Left ventricle myocardium inferior (tissue), 1 donor: ENCODE measurements at regions not wholly inside any gene's neighbourhood (a gene's known extent, or its start where the extent isn't known, plus 50 kb on each side); places are given as distances from the start of the nearest gene placed in this dataset.

Experiments used
- DNase-seq: peaks from one replicate; pipeline ENCODE4 v3.0.0-alpha.2; 2020
- H3K27ac ChIP-seq: fragments of 200-600 bp; replicated peaks from 2 replicates; pipeline ENCODE4 v1.8.0; 2021
- H3K27me3 ChIP-seq: fragments of 200-600 bp; 2 replicates; pipeline ENCODE4 v1.8.0; 2021; ENCODE audit warnings: low read depth
- H3K36me3 ChIP-seq: fragments of 200-600 bp; 2 replicates; pipeline ENCODE4 v1.8.0; 2021
- H3K4me1 ChIP-seq: fragments of 200-600 bp; 2 replicates; pipeline ENCODE4 v1.8.0; 2021
- H3K4me3 ChIP-seq: fragments of 200-600 bp; 2 replicates; pipeline ENCODE4 v1.8.0; 2021; ENCODE audit warnings: mild to moderate bottlenecking, moderate library complexity
- H3K9me3 ChIP-seq: fragments of 200-600 bp; replicated peaks from 2 replicates; pipeline ENCODE4 v1.8.0; 2021
- intact Hi-C: fragments of 100-400 bp; cut with micrococcal nuclease; formaldehyde crosslinking; loops from one replicate; pipeline ENCODE4 v1.11.0; 2022
- TF ChIP-seq, protein P1 (sequence below): fragments of 200-600 bp; IDR thresholded peaks from 2 replicates; pipeline ENCODE4 v1.8.0; 2021; ENCODE audit warnings: antibody characterized with exemption, mild to moderate bottlenecking, borderline replicate concordance
- donor health status: DM: no; HTN: yes; CAD: no; lungs with severe emphysema.

DNA sequence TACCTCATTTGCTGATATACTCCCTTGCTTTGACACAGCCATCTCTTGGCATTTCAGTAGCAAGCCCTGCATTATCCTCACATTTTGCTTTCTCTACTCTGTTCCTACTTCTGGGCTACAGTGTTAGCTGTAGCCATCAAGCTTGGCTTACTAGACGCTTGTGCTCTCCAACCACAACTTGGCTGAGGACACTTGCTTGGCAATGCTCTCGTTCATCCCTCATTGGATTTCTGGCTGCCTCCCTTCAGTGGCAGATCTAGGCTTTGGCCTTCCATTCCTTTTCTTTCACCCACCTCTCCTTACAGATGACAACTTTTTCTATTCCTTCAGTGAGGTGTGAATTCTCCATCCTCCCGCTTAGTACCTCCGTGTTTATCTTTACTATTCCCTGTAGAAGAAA is 428.7 kb upstream of the LRRC7 start:
- H3K4me1 ChIP-seq: no peaks in the 10 kb centered on the region
- H3K27me3 ChIP-seq: no peaks in the 10 kb centered on the region
- H3K36me3 ChIP-seq: no peaks in the 10 kb centered on the region
- H3K4me3 ChIP-seq: no peak overlapping the region
- peaks cover 22% of the 10 kb centered on the region for H3K9me3 ChIP-seq
- TF ChIP-seq, protein P1, sequence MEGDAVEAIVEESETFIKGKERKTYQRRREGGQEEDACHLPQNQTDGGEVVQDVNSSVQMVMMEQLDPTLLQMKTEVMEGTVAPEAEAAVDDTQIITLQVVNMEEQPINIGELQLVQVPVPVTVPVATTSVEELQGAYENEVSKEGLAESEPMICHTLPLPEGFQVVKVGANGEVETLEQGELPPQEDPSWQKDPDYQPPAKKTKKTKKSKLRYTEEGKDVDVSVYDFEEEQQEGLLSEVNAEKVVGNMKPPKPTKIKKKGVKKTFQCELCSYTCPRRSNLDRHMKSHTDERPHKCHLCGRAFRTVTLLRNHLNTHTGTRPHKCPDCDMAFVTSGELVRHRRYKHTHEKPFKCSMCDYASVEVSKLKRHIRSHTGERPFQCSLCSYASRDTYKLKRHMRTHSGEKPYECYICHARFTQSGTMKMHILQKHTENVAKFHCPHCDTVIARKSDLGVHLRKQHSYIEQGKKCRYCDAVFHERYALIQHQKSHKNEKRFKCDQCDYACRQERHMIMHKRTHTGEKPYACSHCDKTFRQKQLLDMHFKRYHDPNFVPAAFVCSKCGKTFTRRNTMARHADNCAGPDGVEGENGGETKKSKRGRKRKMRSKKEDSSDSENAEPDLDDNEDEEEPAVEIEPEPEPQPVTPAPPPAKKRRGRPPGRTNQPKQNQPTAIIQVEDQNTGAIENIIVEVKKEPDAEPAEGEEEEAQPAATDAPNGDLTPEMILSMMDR: no peak
- H3K27ac ChIP-seq: no peak overlapping the region
- DNase-seq: no peak
- intact Hi-C loops: no loop called here

DNA sequence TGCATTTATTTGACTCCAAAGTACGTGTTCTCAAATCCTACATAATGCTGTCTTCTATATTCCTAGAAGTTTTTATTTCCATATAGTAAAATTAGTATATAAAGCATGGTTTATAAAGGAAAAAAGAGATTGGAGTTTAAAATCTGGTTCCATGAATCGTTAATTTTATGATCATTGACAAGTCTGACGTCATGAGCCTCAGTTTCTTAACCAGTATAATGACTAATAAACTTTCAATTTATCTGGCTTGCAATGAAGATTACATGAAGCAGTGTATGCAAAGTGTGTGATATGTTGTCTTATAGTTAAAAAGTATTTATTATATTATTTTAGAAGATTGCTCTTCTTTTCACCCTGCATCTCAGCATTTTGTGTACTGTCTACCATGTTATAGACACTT is 421.4 kb upstream of the LRRC7 start:
- intact Hi-C loops: no loop called here
- H3K27me3 ChIP-seq: no peaks in the 10 kb centered on the region
- no peak for DNase-seq
- TF ChIP-seq, protein P1: no peak
- H3K9me3 ChIP-seq: peaks cover 4% of the 10 kb centered on the region
- no peaks in the 10 kb centered on the region for H3K4me1 ChIP-seq
- H3K4me3 ChIP-seq: no peak overlapping the region
- H3K36me3 ChIP-seq: no peaks in the 10 kb centered on the region
- no peak overlapping the region for H3K27ac ChIP-seq

DNA sequence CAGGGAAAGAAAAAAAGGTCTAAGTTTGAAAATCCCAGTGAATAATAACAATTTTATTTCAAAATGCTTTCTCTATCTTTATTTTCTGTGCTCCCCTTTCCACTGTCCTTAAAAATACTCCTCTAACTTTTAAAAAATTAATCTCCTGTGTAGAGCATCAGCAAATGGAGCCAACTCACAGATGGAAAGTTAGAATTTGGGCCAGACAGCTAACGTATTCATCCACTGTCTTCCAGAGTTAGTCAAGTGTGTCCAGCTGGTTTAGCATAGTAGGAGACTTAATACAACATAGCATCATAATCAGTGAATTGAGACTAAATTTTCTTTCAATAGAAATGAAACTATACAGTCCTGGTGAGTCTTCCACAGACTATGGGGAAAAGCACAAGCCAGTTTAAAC is 419.0 kb upstream of the LRRC7 start:
- H3K27me3 ChIP-seq: no peaks in the 10 kb centered on the region
- no peaks in the 10 kb centered on the region for H3K4me1 ChIP-seq

DNA sequence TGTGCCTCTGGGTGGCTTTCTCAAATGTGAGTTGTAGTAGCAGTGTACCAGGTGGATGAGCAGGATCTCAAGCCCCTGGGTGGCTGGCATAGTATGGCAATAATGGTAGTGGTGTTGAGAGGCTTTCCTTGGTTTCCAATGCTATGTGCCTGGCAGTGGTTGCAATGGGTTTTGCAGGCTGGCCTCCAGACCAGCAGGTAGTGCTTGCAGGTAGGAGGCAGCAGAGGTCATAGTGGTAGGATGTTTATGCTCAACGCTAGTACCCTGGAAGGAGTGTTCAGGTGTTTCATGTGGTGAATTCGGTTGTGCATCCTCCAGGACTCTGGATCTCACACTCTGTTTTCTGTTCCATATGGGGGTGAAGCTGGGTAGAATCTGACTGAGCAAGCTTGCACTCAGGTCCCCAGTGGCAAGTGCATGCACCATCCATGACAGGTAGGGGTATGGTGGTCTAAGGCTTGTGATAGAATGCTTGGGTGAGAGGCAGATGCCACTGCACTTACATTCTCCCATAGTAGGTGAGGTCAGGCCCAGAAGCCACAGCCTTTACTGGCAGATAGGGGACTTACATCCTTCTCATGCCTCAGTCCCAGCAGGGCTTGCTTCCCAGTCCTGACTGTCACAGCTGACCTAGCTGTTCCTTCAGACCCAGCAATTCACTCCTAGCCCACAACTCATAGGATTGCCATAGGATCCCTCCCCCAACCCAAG is 410.5 kb upstream of the LRRC7 start:
- intact Hi-C loops: no loop called here
- Histone ChIP-seq H3K27ac (no peak overlapping the region), H3K4me1 (no peaks in the 10 kb centered on the region), H3K27me3 (no peaks in the 10 kb centered on the region), H3K36me3 (no peaks in the 10 kb centered on the region), H3K4me3 (no peak overlapping the region), H3K9me3 (no peaks in the 10 kb centered on the region)
- DNase-seq: no peak
- TF ChIP-seq, protein P1: no peak

More for the DNA sequence above, 419.0 kb upstream of the LRRC7 start:
- TF ChIP-seq, protein P1: no peak
- H3K36me3 ChIP-seq: no peaks in the 10 kb centered on the region
- no peak overlapping the region for H3K4me3 ChIP-seq
- DNase-seq: no peak
- intact Hi-C loops: no loop called here
- H3K27ac ChIP-seq: no peak overlapping the region
- no peaks in the 10 kb centered on the region for H3K9me3 ChIP-seq

DNA sequence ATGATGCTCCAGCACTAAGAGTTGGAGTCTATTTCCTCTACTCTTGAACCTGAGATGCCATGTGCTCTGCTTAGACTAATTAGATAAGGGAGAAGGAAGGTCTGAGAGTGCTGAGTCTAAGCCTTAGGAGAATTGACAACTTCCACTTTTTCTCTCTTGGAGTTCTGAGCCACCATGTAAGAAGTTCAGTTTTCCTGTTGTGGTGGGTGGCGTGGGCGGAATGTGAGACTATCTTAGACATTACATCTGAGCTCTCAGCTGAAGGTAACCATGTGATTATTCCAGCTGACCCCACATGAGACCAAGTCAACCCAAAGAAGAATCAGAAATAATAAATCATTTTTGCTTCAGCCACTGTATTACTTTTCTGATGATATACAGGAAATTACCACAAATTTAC is 404.5 kb upstream of the LRRC7 start:
- intact Hi-C loops: no loop called here
- TF ChIP-seq, protein P1: no peak
- Histone ChIP-seq H3K36me3 (no peaks in the 10 kb centered on the region), H3K27ac (no peak overlapping the region), H3K4me1 (no peaks in the 10 kb centered on the region), H3K9me3 (no peaks in the 10 kb centered on the region), H3K4me3 (no peak overlapping the region), H3K27me3 (no peaks in the 10 kb centered on the region)
- no peak for DNase-seq
